Subcutaneous abdominal adipose tissue (tissue), 5 donors: ENCODE measurements at regions not wholly inside any gene's neighbourhood (a gene's known extent, or its start where the extent isn't known, plus 50 kb on each side); places are given as distances from the start of the nearest gene placed in this dataset.

Experiments used
- H3K27ac ChIP-seq: one replicate; pipeline ENCODE4 v1.7.0; 2013; ENCODE audit warnings: low read depth, mild to moderate bottlenecking, inconsistent platforms, low read length, moderate library complexity
- H3K27me3 ChIP-seq, 5 donors: one replicate each; pipeline ENCODE4 v1.7.0; 2013; ENCODE audit warnings: low read length in 5 of 5, inconsistent platforms in 1 of 5; ENCODE audit not compliant: control insufficient read depth in 5 of 5, insufficient read depth in 4 of 5
- H3K36me3 ChIP-seq, 5 donors: one replicate each; pipeline ENCODE4 v1.7.0; 2013; ENCODE audit warnings: low read length in 5 of 5; ENCODE audit not compliant: control insufficient read depth in 5 of 5, insufficient read depth in 5 of 5
- H3K4me1 ChIP-seq, 5 donors: one replicate each; pipeline ENCODE4 v1.7.0; 2013; ENCODE audit warnings: low read length in 5 of 5, mild to moderate bottlenecking in 3 of 5, moderate library complexity in 1 of 5; ENCODE audit not compliant: control insufficient read depth in 5 of 5, insufficient read depth in 5 of 5
- H3K4me3 ChIP-seq, 5 donors: one replicate each; pipeline ENCODE4 v1.7.0; 2013; ENCODE audit warnings: low read length in 5 of 5, low read depth in 1 of 5
- H3K9ac ChIP-seq, 5 donors: one replicate each; pipeline ENCODE4 v1.7.0; 2013; ENCODE audit warnings: low read length in 5 of 5, mild to moderate bottlenecking in 4 of 5, moderate library complexity in 3 of 5
- H3K9me3 ChIP-seq, 5 donors: one replicate each; pipeline ENCODE4 v1.7.0; 2013; ENCODE audit warnings: low read length in 5 of 5; ENCODE audit not compliant: control insufficient read depth in 5 of 5
- donor health status: healthy.
- donor health status: healthy.
- donor health status: healthy.
- donor health status: healthy.
- donor health status: healthy.

DNA sequence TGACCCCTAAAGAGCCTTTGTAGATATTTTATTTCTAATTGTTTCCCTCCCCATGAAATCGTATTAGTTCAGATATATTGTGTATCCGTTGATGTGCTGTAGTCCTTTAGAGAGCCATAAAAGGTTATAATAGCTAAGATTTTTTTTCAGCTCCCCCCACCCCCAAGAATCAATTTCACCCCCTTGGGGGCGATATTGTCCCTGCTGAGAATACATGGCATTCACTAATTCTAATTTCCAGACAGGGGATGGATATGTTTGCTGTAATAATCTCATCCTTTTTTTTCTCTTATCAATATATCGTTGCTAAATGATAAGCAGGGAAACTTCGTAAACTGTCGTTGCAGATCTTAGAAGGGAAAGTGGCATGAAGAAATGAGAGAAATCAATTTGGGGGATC, 530.7 kb downstream of the TMEM182 start:
- Histone ChIP-seq H3K27ac (no peak overlapping the region), H3K4me3 (no peak overlapping the region), H3K9me3 (no peaks in the 10 kb centered on the region), H3K27me3 (peaks cover 0 to 6% (median 2%) of the 10 kb centered on the region in 5 donors), H3K4me1 (peaks cover 0 to 7% (median 0%) of the 10 kb centered on the region in 5 donors), H3K9ac (no peak overlapping the region), H3K36me3 (no peaks in the 10 kb centered on the region)

- no peaks in the 10 kb centered on the region for H3K36me3 ChIP-seq
- no peak overlapping the region for H3K4me3 ChIP-seq
- H3K9ac ChIP-seq, result no peak overlapping the region
- H3K9me3 ChIP-seq, result no peaks in the 10 kb centered on the region
- peaks cover 0 to 6% (median 2%) of the 10 kb centered on the region in 5 donors for H3K27me3 ChIP-seq
- peaks cover 0 to 7% (median 0%) of the 10 kb centered on the region in 5 donors for H3K4me1 ChIP-seq
- no peak overlapping the region for H3K27ac ChIP-seq
Observed at GRCh38 chr2:103293067-103293741, 531.4 kb downstream of the TMEM182 start.

- H3K9me3 ChIP-seq, result no peaks in the 10 kb centered on the region
- H3K4me1 ChIP-seq, result peaks cover 0 to 7% (median 0%) of the 10 kb centered on the region in 5 donors
- peaks cover 0 to 6% (median 2%) of the 10 kb centered on the region in 5 donors for H3K27me3 ChIP-seq
- no peak overlapping the region for H3K4me3 ChIP-seq
- H3K9ac ChIP-seq, result no peak overlapping the region
- H3K36me3 ChIP-seq, result no peaks in the 10 kb centered on the region
- no peak overlapping the region for H3K27ac ChIP-seq
Observed at GRCh38 chr2:103293742-103294077, 531.9 kb downstream of the TMEM182 start.

- Histone ChIP-seq H3K9me3 (no peaks in the 10 kb centered on the region), H3K9ac (no peak overlapping the region), H3K36me3 (no peaks in the 10 kb centered on the region), H3K4me1 (peaks cover 0 to 7% (median 0%) of the 10 kb centered on the region in 5 donors), H3K4me3 (no peak overlapping the region), H3K27ac (no peak overlapping the region), H3K27me3 (peaks cover 0 to 6% (median 2%) of the 10 kb centered on the region in 5 donors)
Observed at GRCh38 chr2:103294420-103294819, 532.6 kb downstream of the TMEM182 start.

- no peak overlapping the region for H3K27ac ChIP-seq
- H3K9ac ChIP-seq, result no peak overlapping the region
- peaks cover 0 to 7% (median 0%) of the 10 kb centered on the region in 5 donors for H3K4me1 ChIP-seq
- no peaks in the 10 kb centered on the region for H3K9me3 ChIP-seq
- peaks cover 0 to 6% (median 2%) of the 10 kb centered on the region in 5 donors for H3K27me3 ChIP-seq
- no peaks in the 10 kb centered on the region for H3K36me3 ChIP-seq
- H3K4me3 ChIP-seq, result no peak overlapping the region
Observed at GRCh38 chr2:103295591-103295990, 533.8 kb downstream of the TMEM182 start.

- Histone ChIP-seq H3K9me3 (peaks cover 0 to 5% (median 0%) of the 10 kb centered on the region in 5 donors), H3K27ac (no peak overlapping the region), H3K4me1 (peaks cover 0 to 8% (median 0%) of the 10 kb centered on the region in 5 donors), H3K36me3 (no peaks in the 10 kb centered on the region), H3K9ac (no peak overlapping the region), H3K27me3 (no peaks in the 10 kb centered on the region), H3K4me3 (no peak overlapping the region)
Observed at GRCh38 chr2:103324671-103325070, 562.8 kb downstream of the TMEM182 start.

- no peak overlapping the region for H3K9ac ChIP-seq
- peaks cover 0 to 4% (median 0%) of the 10 kb centered on the region in 5 donors for H3K9me3 ChIP-seq
- peaks cover 0 to 8% (median 0%) of the 10 kb centered on the region in 5 donors for H3K4me1 ChIP-seq
- no peak overlapping the region for H3K27ac ChIP-seq
- no peaks in the 10 kb centered on the region for H3K27me3 ChIP-seq
- H3K36me3 ChIP-seq, result no peaks in the 10 kb centered on the region
- no peak overlapping the region for H3K4me3 ChIP-seq
Observed at GRCh38 chr2:103327386-103327785, 565.6 kb downstream of the TMEM182 start.

DNA sequence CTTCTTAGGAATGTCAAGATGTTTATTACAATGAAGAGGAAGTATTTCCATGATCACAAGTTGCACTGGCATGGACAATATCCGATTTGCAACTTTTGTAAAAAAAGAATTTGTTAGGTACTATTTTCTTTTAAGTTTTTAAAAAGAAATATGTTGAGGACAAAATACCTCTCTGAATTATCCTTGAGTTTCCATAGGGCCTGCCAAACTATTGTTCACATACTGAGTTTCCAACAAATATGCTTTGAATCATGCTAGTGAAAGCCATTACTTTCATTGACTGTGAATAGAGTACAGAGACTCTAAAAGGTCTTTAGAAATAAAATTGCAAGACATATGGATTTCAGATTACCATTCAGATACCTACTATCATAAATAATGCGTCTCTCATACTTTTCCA, 566.1 kb downstream of the TMEM182 start:
- Histone ChIP-seq H3K4me3 (no peak overlapping the region), H3K36me3 (no peaks in the 10 kb centered on the region), H3K9me3 (peaks cover 0 to 2% (median 0%) of the 10 kb centered on the region in 5 donors), H3K27ac (no peak overlapping the region), H3K4me1 (peaks cover 0 to 8% (median 0%) of the 10 kb centered on the region in 5 donors), H3K27me3 (no peaks in the 10 kb centered on the region), H3K9ac (no peak overlapping the region)

DNA sequence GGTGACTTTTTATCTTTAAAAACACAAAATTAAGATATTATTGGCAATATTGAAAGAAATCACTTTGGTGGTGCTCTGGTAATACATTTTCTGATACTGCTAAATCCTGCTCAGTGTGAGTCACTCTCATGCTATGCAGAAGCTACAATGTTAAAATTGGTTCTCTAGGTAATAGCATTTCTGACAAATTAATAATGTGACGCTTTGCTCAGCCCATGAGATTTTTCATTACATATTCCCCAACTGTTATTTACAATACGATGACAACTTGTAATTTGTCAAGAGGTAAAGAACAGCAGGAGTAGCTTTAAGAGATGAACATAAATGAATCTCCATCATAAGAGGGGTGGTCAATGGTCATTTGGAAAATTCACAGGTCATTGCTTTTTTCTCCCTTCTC, 573.6 kb downstream of the TMEM182 start:
- H3K36me3 ChIP-seq, result no peaks in the 10 kb centered on the region
- H3K9me3 ChIP-seq, result peaks cover 0 to 2% (median 0%) of the 10 kb centered on the region in 5 donors
- no peaks in the 10 kb centered on the region for H3K27me3 ChIP-seq
- no peak overlapping the region for H3K27ac ChIP-seq
- H3K4me3 ChIP-seq, result no peak overlapping the region
- H3K4me1 ChIP-seq, result no peaks in the 10 kb centered on the region
- H3K9ac ChIP-seq, result no peak overlapping the region

GRCh38 chr2:103338819-103339218, 577.0 kb downstream of the TMEM182 start:
- no peaks in the 10 kb centered on the region for H3K9me3 ChIP-seq
- no peak overlapping the region for H3K27ac ChIP-seq
- H3K9ac ChIP-seq, result no peak overlapping the region
- H3K4me1 ChIP-seq, result no peaks in the 10 kb centered on the region
- H3K27me3 ChIP-seq, result no peaks in the 10 kb centered on the region
- no peaks in the 10 kb centered on the region for H3K36me3 ChIP-seq
- no peak overlapping the region for H3K4me3 ChIP-seq
